ENCODE measurements at regions not wholly inside any gene's neighbourhood (a gene's known extent, or its start where the extent isn't known, plus 50 kb on each side); places are given as distances from the start of the nearest gene placed in this dataset.
A peak's percentile ranks its signal among the peaks of the same experiment; 100 is the strongest.

DNA sequence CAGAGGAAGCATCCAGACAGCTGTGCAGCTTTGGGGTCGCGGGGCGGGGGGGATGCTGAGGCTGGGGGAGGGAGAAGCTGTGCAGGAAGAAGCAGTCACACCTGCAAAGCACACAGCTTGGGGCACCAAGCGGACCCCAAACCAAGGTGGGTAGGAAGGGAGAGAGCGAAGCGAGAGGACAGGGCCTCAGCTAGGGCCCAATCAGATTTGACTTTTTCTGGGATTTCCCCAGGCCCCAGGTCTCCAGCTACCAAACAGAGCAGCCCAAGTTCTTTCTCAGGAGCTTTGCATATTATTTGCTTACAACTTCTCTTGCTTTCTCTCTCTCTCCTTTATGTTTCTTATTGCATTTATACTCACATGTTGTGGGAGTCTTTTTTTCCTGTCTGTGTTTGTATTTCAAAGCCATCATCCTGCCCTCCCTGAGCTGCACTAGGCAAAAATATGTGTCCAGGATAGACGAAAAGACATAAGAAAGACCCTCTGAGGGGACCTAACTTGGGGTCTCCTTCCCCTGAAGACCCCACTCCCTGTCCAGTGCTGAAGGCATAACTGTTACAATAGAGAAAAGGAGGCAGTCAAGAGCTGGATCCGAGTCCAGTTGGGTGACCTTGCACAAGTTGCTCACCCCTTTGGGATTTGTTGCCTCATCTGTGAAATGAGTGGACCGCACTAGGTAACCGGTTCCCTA, 50.6 kb upstream of the SMNDC1 start:
- DNase-seq = peak; percentile 24

DNA sequence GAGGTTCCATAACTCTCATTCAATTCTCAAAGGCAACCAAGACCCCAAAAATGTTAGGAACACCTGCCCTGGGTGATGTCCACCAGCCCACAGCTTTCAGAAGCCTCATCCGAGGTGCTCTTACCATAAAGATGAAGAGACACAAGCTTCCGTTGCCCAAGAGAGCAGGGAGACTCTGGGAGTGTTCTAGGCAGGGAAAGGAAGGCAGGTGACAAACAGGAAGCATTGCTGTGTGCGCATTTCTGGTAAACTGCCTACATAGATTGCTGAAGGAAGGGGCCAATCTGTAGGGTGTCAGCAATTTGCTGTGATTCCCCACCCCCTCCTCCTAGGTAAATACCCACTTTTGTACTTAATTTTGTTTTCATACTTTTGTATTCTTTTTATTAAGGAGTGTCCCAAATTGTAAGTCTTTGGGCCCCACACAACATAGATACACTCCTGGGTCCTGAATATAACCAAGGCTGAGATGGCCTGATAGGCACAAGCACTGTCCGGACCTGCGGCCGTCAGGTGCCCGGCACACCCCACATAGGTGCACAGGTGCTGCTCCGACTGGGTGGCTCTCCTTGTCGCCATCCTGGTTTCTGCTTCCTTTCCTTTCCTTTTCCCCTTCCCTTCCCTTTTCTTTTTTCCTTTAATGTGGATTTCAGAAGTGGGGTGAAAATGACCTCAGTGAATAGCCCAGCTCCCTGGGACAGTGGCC, 51.4 kb upstream of the SMNDC1 start:
- DNase-seq = peak; percentile 34

DNA sequence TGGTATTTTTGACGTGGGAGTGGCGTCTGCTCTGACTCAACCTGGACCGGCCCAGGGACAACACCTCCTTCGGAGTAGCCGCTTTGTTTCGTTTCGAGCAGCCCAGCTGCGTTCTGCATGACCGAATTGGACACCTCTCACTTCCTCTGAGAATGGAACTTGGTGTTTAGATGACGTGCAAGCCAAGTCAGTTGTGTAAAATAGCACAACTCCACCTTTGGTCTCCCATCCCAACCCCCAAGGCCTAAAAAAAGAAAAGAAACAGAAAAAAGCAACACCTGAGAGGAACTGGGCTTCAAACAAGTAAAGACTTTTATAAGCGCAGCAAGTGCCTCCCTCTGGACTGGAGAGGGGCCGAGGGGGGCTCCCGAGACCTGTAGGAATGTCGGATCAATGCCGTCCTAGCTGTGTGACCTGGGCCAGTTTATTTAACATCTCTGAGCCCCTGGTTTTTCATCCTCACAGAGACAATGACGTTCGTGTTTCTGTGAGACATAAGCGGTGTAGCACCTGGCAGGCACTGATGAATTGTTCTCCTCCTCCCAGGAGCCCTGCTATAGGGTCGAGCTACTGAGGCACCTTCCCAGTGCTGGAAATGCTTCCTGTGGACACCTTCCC, 52.0 kb upstream of the SMNDC1 start:
- peak; percentile 55 for DNase-seq

- DNase-seq = peak; percentile 56
Observed at GRCh38 chr10:110357252-110357780, 52.6 kb upstream of the SMNDC1 start.

DNA sequence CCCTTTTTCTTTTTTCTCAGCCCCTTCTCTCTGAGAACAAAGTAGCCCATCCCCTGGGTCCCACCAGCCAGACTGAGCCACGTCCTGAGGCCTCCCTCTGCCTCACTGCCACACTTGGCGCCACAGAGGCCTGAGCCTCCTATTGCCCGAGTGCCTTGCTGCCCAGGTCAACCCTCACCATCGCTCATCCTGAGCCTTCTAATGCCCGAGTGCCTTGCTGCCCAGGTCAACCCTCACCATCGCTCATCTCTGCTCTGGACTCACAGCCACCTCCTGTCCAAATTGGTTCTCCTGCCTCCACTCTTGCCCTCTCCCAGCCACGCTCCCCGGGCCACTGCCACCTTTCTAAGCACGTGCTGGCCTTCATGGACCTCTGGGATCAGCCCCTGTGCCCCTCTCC, 53.2 kb upstream of the SMNDC1 start:
- no peak for DNase-seq

DNA sequence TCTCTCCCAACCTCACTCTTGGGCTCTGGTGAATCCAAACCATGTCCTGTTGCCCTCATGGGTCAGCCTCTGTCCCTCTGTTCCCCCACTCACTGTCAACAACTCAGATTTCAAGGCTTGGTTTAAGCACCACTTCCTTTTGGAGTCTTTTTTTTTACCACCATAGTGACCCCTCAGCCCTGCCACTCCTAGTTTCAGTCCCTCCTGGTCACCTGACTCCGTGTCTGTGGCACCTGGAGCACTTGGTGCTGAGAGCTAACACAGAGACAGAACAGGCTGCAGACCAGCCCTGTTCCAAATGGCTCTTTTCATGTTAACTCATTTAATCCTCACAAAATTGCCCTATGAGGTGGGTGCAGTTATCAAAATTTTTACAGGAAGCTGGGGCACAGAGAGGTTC, 53.6 kb upstream of the SMNDC1 start:
- no peak for DNase-seq

DNA sequence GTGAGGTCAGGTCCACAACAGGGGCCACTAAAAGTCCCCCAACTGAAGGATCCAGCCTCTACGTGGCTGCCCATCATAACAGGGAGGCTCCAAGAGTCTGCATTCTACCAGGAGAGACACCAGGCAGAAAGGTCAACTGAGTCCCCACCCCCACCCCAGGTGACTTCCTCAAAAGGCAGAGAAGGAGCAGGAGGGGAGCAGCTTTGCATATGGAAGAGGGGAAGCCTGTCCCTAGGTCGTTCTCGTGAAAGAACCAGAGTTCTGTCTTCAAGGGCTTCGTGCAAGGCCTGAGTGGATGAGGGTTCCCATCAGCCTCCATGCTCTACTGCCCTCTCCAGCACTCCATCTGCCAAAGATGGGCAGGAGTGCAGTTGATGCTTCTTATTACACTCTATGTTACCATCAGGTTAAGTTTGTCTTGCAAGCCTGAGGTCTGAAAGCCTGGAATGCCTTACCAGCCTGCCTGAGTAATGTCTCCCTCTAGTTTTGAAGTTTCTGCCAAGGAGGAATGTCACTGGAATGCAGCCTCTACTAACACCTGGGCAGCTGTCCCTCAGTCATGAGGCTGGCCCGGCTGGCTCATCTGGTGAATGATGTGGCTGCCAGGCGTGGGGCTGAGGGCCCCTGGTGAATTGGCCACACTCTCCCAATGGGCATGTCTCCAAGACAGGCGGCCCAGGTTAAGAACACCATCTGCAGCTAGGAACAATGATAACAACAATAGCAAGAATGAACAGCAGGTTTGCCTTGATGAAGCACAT, 54.3 kb upstream of the SMNDC1 start:
- no peak for DNase-seq

DNA sequence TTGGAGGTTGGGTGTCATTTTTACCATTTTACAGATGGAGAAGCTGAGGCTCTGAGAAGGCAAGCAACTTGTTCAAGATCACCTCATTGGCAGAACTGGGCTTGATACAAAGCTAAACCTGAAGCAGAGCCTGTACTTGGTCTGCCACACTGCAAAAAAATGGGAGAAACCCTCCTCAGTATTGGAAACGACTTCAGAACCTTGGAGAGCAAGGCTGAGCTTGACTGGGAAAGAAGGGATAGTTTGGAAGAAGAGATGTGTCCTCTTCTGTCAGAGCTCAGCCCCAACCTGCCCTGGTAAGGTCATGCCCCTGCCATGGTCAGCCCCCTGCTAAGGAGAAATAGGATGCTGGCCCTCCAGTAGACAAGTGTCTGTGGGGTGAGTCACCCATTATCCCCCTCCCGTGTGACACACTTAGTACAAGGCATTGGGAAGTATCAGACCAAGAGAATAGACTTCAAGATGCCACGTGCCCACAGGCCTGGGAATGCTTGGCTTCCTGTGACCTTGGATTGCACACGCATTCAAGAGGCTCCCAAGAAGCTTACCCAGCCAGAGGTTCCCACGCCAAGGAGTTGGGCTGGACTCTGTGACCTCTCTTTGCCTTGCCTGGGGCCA, 56.2 kb upstream of the SMNDC1 start:
- DNase-seq = no peak

DNA sequence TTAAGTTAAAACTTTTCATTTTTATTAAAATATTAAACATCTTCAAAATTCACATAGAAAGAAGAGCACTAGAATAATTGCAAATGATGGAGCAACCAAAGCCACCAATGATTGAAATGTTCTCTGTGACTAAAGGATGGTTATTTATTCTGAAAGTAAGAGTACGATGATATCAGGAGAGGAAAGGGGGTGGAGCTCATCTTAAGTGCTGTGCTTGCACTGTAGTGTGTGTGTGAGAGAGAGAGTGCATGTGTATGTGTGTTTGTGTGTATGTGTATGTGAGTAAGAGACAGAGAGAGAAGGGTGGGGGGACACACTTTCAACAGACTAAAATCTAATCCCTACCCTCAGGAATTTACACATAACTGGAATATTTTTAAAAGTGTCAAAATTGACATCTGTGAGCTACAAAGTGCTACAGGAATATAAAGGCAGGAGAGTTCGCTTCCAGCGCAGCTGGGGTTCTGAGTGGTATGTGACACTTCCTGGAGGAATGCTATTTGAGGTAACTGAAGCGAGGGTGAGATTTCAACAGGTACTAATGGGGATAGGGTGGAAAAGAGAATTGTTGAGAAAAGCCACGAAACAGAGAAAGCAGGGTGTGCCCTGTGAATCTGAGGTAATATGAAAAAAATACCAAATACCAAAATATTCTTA, 57.2 kb upstream of the SMNDC1 start:
- no peak for DNase-seq

DNA sequence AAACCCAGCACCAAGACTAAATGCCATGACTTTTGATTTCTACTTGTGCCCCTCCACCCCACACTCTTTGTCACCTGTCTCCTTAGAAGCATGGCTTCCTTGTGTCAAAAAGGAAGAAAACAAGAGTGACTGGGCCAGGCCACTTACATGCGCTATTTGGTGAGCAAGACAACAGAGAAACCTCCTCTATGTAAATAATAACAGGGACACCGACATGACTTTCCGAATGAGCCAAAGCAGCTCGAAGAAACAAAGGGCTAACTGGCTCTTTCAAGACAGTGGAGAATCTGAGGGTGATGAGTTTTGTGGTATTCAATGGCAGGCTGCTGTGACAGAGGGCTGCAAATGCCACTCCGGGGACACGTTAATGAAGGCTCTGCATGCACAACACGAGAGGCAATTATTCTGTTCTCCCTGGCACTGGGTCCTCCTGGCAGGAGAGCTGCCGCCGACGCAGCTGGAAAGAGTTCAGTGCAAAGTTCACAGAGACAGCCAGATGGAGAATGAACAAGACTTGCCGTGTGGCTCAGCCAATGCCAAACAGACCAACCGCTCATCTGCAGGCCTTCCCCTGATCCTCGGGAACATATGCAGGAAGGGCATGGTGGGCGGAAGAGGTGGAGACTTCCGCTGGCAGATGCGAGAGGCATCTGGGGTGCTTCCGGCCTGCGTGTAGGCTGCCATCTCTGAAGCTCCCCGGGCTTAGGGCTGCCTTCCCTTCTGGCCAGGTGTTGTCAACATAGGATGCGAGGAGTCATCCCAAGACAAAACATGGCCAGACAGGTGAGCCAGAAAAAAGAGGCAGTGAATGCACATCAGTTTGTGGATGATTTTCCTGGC, 59.1 kb upstream of the SMNDC1 start:
- no peak for DNase-seq

- no peak for DNase-seq
Observed at GRCh38 chr10:110364531-110364937, 59.8 kb upstream of the SMNDC1 start.

DNA sequence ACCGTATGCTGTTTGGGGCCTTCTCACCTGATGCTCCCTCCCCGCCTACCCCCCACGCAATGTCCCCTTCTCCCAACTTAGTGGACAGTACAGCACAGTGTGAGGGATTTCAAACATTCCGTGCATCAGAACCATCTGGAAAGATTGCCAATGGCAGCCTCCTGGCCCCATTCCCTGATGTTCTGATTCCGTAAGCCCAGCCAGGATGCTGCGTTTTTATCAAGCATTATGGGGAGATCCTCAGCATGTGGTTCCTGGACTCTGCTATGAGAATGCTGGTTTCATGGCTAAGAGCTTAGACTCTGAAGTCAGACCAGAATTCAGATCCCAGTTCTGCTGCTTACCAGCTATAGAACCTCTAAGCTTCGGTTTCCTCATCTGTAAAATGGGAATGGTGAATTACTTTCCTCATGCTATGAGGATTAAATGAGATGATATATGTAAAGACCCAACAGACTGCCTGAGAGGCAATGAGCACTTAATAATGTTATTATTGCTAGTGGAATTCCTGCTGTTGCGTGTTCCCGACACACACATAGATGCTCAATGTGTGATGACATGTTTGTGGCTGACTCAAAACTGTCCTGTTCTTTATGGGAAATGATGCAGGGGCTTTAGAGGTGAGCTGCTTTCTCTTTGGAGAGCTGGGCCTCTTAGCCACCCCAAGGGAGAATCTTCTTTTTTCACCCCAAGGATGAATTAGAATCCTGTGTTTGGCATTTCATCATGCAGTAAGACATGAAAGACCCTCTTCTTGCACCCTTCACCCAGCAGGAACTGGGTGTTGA, 60.8 kb upstream of the SMNDC1 start:
- no peak for DNase-seq

GRCh38 chr10:110366635-110367034, 61.9 kb upstream of the SMNDC1 start:
- no peak for DNase-seq

DNA sequence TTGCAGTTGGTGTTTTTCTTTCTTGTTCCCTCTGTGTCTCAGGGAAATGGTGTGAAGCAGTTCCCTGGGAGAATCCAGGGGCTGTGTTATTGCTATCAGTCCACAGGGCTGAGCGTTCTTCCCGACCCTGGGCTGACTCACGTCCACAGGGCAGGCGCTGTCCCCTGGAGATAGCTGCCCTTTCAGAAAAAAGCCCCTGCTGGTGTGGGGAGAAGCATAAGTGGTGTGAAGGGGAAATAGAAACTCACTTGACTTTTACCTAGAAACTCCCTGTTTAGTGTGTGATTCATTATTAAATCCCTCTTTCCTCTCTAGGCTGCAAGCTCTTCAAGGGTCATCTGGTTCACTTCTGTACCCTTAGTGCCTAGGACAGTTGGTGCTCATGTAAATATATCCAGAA, 63.3 kb upstream of the SMNDC1 start:
- no peak for DNase-seq

DNA sequence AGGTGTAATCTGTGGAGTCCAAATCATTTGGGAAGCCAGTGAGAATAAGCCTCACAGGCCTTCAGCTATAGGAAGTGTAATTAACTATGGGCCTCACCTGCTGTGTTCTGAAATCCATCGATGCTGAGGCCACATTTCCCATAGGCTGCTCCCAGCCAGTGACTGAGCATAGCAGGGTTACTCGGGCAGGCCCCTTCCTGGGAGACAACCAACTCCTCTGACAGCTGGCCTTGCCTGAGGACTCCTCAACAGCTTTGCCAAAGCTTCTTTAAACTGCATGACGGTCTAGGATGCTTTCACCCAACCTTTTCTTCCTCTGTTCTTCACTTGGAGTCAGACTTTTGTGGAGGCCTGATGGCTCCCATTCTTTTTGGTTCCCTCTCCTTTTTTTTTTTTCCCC, 63.8 kb upstream of the SMNDC1 start:
- DNase-seq = no peak

DNA sequence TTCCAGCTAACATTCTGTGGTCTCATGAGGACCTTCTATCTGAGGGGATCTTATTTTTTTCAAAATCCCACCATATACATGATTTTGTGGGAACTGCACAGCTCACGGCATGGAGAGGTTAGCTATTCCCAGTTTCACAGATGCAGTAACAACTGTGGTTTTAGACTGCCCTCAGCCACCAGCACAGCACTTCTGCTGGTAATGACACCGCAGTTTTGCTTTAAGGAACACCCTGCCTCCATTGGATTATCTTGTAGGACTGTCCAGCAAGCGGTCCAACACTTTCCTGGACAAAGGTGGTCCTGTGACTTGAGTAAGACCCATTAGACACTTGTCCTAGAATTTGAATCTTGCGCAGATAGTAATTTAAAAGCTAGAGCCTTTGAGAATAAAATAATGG, 65.3 kb upstream of the SMNDC1 start:
- DNase-seq = no peak

GRCh38 chr10:110372656-110373055, 67.9 kb upstream of the SMNDC1 start:
- no peak for DNase-seq

GRCh38 chr10:110373059-110373458, 68.3 kb upstream of the SMNDC1 start:
- no peak for DNase-seq

- no peak for DNase-seq
Observed at GRCh38 chr10:110373857-110374654, 69.3 kb upstream of the SMNDC1 start.

- no peak for DNase-seq
Observed at GRCh38 chr10:110375121-110375520, 70.4 kb upstream of the SMNDC1 start.

Measured in activated T-cell treated with anti-CD3 and anti-CD28 coated beads, Interleukin-2, amount 50 U/mL, for 1 hour (primary cell).